GM12891 (cell line): ENCODE measurements at regions not wholly inside any gene's neighbourhood (a gene's known extent, or its start where the extent isn't known, plus 50 kb on each side); places are given as distances from the start of the nearest gene placed in this dataset.

Source experiments
- POLR2A ChIP-seq: IDR thresholded peaks from 2 replicates; pipeline ENCODE4 v1.6.1; 2011; ENCODE audit warnings: low read depth, low read length, control low read depth
- POLR2AphosphoS5 ChIP-seq: IDR thresholded peaks from 2 replicates; pipeline ENCODE4 v1.6.1; 2011; ENCODE audit warnings: low read depth, low read length, control low read depth
- TAF1 ChIP-seq: IDR thresholded peaks from 2 replicates; pipeline ENCODE4 v1.6.1; 2011; ENCODE audit warnings: low read depth, low read length, control low read depth

- TF ChIP-seq TAF1 = no peak
- TF ChIP-seq POLR2AphosphoS5 = no peak
- TF ChIP-seq POLR2A = no peak
These were observed 250.1 kb upstream of the KLF4 start for GRCh38 chr9:107739601-107740082.
